ENCODE measurements at regions not wholly inside any gene's neighbourhood (a gene's known extent, or its start where the extent isn't known, plus 50 kb on each side); places are given as distances from the start of the nearest gene placed in this dataset.

DNA sequence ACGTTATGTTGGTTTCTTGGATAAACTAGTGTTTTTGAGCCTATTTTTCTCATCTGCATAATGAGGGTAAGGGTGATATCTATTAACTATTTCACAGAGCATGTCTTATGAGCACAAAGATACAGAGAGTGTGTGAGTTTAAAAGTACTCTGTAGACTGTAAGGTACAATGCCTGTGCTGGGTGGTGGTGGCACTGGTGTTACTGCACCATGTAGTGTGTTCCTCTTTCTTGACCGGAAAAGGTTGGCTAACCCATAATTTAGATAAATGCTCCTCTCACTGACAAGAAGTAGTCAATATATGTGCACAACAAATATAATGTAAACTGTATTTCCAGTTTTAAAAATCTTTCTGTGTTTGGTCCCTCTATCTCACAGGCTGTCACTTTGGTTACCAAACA is 116.2 kb upstream of the MMS22L start:
- H3K4me2 ChIP-seq (ENCODE audit: low read length) = no peak overlapping the region

GRCh38 chr6:97401533-97401932 is 118.5 kb upstream of the MMS22L start:
- Histone ChIP-seq H4K20me1 (ENCODE audit: control insufficient read depth, insufficient read depth, low read depth, low read length) (no peaks in the 10 kb centered on the region), H3K9me3 (ENCODE audit: control insufficient read depth, insufficient read depth, low read length) (no peaks in the 10 kb centered on the region), H3K79me2 (ENCODE audit: control insufficient read depth, low read length) (no peaks in the 10 kb centered on the region), H3K36me3 (ENCODE audit: control insufficient read depth, low read length) (no peaks in the 10 kb centered on the region), H3K27ac (ENCODE audit: low read depth, low read length) (no peak overlapping the region), H3K4me1 (ENCODE audit: control insufficient read depth, low read length) (no peaks in the 10 kb centered on the region), H3K9me2 (replicated peaks; ENCODE audit: control insufficient read depth, low read length) (no peaks in the 10 kb centered on the region), H3F3A (ENCODE audit: control insufficient read depth, insufficient read depth) (no peaks in the 10 kb centered on the region), H3K4me2 (ENCODE audit: low read length) (no peak overlapping the region), H3K4me3 (ENCODE audit: low read length) (no peak overlapping the region), H3K27me3 (ENCODE audit: control insufficient read depth, low read length) (0 out of 2 replicates have a peak, but pooled peaks cover 2% of the 10 kb centered on the region)
- TF ChIP-seq EZH2phosphoT487 (IDR thresholded peaks at IDR 0.05; ENCODE audit: borderline replicate concordance, low read length) = no peak
- TF ChIP-seq, protein P1, sequence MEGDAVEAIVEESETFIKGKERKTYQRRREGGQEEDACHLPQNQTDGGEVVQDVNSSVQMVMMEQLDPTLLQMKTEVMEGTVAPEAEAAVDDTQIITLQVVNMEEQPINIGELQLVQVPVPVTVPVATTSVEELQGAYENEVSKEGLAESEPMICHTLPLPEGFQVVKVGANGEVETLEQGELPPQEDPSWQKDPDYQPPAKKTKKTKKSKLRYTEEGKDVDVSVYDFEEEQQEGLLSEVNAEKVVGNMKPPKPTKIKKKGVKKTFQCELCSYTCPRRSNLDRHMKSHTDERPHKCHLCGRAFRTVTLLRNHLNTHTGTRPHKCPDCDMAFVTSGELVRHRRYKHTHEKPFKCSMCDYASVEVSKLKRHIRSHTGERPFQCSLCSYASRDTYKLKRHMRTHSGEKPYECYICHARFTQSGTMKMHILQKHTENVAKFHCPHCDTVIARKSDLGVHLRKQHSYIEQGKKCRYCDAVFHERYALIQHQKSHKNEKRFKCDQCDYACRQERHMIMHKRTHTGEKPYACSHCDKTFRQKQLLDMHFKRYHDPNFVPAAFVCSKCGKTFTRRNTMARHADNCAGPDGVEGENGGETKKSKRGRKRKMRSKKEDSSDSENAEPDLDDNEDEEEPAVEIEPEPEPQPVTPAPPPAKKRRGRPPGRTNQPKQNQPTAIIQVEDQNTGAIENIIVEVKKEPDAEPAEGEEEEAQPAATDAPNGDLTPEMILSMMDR (IDR thresholded peaks at IDR 0.05; ENCODE audit: low read depth, low read length, poor library complexity, severe bottlenecking) = no peak

More for the DNA sequence above, 116.2 kb upstream of the MMS22L start:
- no peaks in the 10 kb centered on the region for H3K79me2 ChIP-seq (ENCODE audit: control insufficient read depth, low read length)
- no peaks in the 10 kb centered on the region for H3K9me2 ChIP-seq (replicated peaks; ENCODE audit: control insufficient read depth, low read length)
- no peaks in the 10 kb centered on the region for H4K20me1 ChIP-seq (ENCODE audit: control insufficient read depth, insufficient read depth, low read depth, low read length)
- H3K36me3 ChIP-seq (ENCODE audit: control insufficient read depth, low read length) = no peaks in the 10 kb centered on the region
- no peaks in the 10 kb centered on the region for H3K27me3 ChIP-seq (ENCODE audit: control insufficient read depth, low read length)
- no peaks in the 10 kb centered on the region for H3K9me3 ChIP-seq (ENCODE audit: control insufficient read depth, insufficient read depth, low read length)
- H3K27ac ChIP-seq (ENCODE audit: low read depth, low read length) = no peak overlapping the region
- H3K4me3 ChIP-seq (ENCODE audit: low read length) = no peak overlapping the region
- TF ChIP-seq EZH2phosphoT487 (IDR thresholded peaks at IDR 0.05; ENCODE audit: borderline replicate concordance, low read length) = no peak
- TF ChIP-seq, protein P1 (IDR thresholded peaks at IDR 0.05; ENCODE audit: low read depth, low read length, poor library complexity, severe bottlenecking) = no peak
- no peaks in the 10 kb centered on the region for H3F3A ChIP-seq (ENCODE audit: control insufficient read depth, insufficient read depth)
- no peaks in the 10 kb centered on the region for H3K4me1 ChIP-seq (ENCODE audit: control insufficient read depth, low read length)

DNA sequence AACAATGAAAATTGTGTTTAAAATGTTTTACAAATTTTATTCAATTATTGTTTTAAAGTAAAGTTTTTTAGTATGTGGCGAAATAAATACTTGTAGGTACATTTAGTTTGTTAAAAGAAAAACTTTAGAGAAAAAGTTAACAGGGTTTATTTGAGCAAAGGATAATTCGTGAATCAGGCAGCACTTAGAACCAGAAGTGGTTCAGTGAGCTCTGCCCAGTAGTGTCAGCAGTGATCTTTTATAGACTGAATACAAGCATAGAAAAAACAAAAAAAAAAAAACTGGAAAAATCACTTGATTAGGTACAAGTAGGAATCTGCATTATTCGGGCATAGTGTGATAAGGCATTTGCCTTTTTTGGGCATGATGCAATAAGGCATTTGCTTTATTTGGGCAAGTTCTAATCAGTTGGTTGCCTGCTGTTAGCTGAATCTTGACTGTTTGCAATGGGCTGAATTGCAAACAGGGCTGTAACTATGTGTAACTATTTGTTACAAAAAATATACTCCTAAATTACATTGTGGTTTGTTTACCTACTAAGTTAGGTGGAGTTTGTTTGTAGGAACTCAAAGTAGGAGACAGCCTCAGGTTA is 122.9 kb upstream of the MMS22L start:
- H3K79me2 ChIP-seq (ENCODE audit: control insufficient read depth, low read length) = no peaks in the 10 kb centered on the region
- no peaks in the 10 kb centered on the region for H3K4me1 ChIP-seq (ENCODE audit: control insufficient read depth, low read length)
- no peaks in the 10 kb centered on the region for H3K9me2 ChIP-seq (replicated peaks; ENCODE audit: control insufficient read depth, low read length)
- no peaks in the 10 kb centered on the region for H3F3A ChIP-seq (ENCODE audit: control insufficient read depth, insufficient read depth)
- H3K4me3 ChIP-seq (ENCODE audit: low read length) = no peak overlapping the region
- H4K20me1 ChIP-seq (ENCODE audit: control insufficient read depth, insufficient read depth, low read depth, low read length) = no peaks in the 10 kb centered on the region
- no peaks in the 10 kb centered on the region for H3K36me3 ChIP-seq (ENCODE audit: control insufficient read depth, low read length)
- TF ChIP-seq EZH2phosphoT487 (IDR thresholded peaks at IDR 0.05; ENCODE audit: borderline replicate concordance, low read length) = no peak
- TF ChIP-seq, protein P1 (IDR thresholded peaks at IDR 0.05; ENCODE audit: low read depth, low read length, poor library complexity, severe bottlenecking) = no peak
- H3K27me3 ChIP-seq (ENCODE audit: control insufficient read depth, low read length) = 0 out of 2 replicates have a peak, but pooled peaks cover 2% of the 10 kb centered on the region
- no peak overlapping the region for H3K4me2 ChIP-seq (ENCODE audit: low read length)
- H3K27ac ChIP-seq (ENCODE audit: low read depth, low read length) = no peak overlapping the region
- H3K9me3 ChIP-seq (ENCODE audit: control insufficient read depth, insufficient read depth, low read length) = no peaks in the 10 kb centered on the region
